ENCODE measurements at regions not wholly inside any gene's neighbourhood (a gene's known extent, or its start where the extent isn't known, plus 50 kb on each side); places are given as distances from the start of the nearest gene placed in this dataset.

DNA sequence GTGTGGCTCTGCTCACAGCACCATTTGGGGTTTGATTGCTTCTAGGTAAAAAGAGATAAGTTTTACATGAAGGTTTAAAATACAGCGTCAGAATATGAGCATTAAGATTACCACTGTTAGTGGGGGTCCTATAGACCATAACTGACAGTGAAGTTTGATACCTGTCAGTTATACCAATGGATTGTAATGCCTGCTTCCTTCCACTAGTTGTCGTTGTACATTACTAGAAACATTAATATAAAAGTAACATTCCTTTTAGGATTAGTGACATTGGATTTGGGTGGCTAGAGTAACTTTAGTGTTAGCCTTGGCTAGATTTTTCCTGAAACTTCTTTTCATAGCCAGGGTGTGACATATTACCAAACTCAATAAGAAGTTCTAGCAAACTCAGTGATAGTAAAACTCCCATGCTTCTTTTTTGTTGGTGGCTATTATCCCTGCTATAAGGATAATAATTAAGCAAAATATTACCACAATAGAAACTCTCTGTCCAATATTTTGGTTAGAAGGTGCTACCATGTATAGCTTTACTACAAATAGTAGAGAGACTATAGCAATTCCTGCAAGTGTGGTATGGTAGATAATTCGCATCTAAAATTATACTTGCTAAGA is 57.1 kb downstream of the FAM181B start:
- peak; percentile 24 for TF ChIP-seq CTCF (IDR thresholded peaks at IDR 0.05; ENCODE audit: low read depth, low read length, missing control alignments)
- no peak for DNase-seq (ENCODE audit: extremely low read depth, low read depth)
- no peak overlapping the region for H3K4me3 ChIP-seq (replicated peaks; ENCODE audit: low read depth, low read length)

GRCh38 chr11:82675838-82676237 is 57.8 kb downstream of the FAM181B start:
- H3K4me3 ChIP-seq (replicated peaks; ENCODE audit: low read depth, low read length), result no peak overlapping the region
- no peak for TF ChIP-seq CTCF (IDR thresholded peaks at IDR 0.05; ENCODE audit: low read depth, low read length, missing control alignments)
- no peak for DNase-seq (ENCODE audit: extremely low read depth, low read depth)

- DNase-seq (ENCODE audit: extremely low read depth, low read depth), result no peak
- no peak overlapping the region for H3K4me3 ChIP-seq (replicated peaks; ENCODE audit: low read depth, low read length)
- TF ChIP-seq CTCF (IDR thresholded peaks at IDR 0.05; ENCODE audit: low read depth, low read length, missing control alignments), result no peak
These were observed 60.0 kb downstream of the FAM181B start for GRCh38 chr11:82673631-82674030.

GRCh38 chr11:82671451-82671850 is 62.2 kb downstream of the FAM181B start:
- no peak for TF ChIP-seq CTCF (IDR thresholded peaks at IDR 0.05; ENCODE audit: low read depth, low read length, missing control alignments)
- H3K4me3 ChIP-seq (replicated peaks; ENCODE audit: low read depth, low read length), result no peak overlapping the region
- DNase-seq (ENCODE audit: extremely low read depth, low read depth), result no peak

- DNase-seq (ENCODE audit: extremely low read depth, low read depth), result no peak
- no peak overlapping the region for H3K4me3 ChIP-seq (replicated peaks; ENCODE audit: low read depth, low read length)
- no peak for TF ChIP-seq CTCF (IDR thresholded peaks at IDR 0.05; ENCODE audit: low read depth, low read length, missing control alignments)
These were observed 70.1 kb downstream of the FAM181B start for GRCh38 chr11:82663535-82663934.

- H3K4me3 ChIP-seq (replicated peaks; ENCODE audit: low read depth, low read length), result no peak overlapping the region
- no peak for DNase-seq (ENCODE audit: extremely low read depth, low read depth)
- no peak for TF ChIP-seq CTCF (IDR thresholded peaks at IDR 0.05; ENCODE audit: low read depth, low read length, missing control alignments)
These were observed 79.9 kb downstream of the FAM181B start for GRCh38 chr11:82653752-82654151.

GRCh38 chr11:82639251-82639650 is 94.4 kb downstream of the FAM181B start:
- TF ChIP-seq CTCF (IDR thresholded peaks at IDR 0.05; ENCODE audit: low read depth, low read length, missing control alignments), result no peak
- DNase-seq (ENCODE audit: extremely low read depth, low read depth), result no peak
- H3K4me3 ChIP-seq (replicated peaks; ENCODE audit: low read depth, low read length), result no peak overlapping the region

Measured in HFF-Myc (cell line).